Omental fat pad (tissue), 3 donors: ENCODE measurements at regions not wholly inside any gene's neighbourhood (a gene's known extent, or its start where the extent isn't known, plus 50 kb on each side); places are given as distances from the start of the nearest gene placed in this dataset.
"Not testable (repeated sequence)": the region's sequence is repeated elsewhere in the genome, so short reads cannot be mapped to it uniquely, and the experiment has no call there.

ENCODE experiments used
- ATAC-seq: fragments of 150-250 bp; one replicate; pipeline ENCODE4 v1.9.1; 2016; ENCODE audit warnings: mild to moderate bottlenecking, moderate library complexity; ENCODE audit not compliant: low FRiP score
- DNase-seq: peaks from one replicate; pipeline ENCODE4 v3.0.0-alpha.2; 2019; ENCODE audit warnings: low spot score
- TF ChIP-seq, protein P1 (sequence below), 3 donors: fragments of 450-650 bp; IDR thresholded peaks; one replicate each; pipeline ENCODE4 v1.5.1; 2016 to 2017; ENCODE audit warnings: antibody characterized with exemption in 3 of 3, mild to moderate bottlenecking in 3 of 3, moderate library complexity in 2 of 3

- ATAC-seq (no peak), DNase-seq (no peak)
- TF ChIP-seq, protein P1, sequence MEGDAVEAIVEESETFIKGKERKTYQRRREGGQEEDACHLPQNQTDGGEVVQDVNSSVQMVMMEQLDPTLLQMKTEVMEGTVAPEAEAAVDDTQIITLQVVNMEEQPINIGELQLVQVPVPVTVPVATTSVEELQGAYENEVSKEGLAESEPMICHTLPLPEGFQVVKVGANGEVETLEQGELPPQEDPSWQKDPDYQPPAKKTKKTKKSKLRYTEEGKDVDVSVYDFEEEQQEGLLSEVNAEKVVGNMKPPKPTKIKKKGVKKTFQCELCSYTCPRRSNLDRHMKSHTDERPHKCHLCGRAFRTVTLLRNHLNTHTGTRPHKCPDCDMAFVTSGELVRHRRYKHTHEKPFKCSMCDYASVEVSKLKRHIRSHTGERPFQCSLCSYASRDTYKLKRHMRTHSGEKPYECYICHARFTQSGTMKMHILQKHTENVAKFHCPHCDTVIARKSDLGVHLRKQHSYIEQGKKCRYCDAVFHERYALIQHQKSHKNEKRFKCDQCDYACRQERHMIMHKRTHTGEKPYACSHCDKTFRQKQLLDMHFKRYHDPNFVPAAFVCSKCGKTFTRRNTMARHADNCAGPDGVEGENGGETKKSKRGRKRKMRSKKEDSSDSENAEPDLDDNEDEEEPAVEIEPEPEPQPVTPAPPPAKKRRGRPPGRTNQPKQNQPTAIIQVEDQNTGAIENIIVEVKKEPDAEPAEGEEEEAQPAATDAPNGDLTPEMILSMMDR (IDR thresholded peaks at IDR 0.05): no peak
These were observed 1113.7 kb downstream of the STIM2 start for GRCh38 chr4:27974339-27974738.

GRCh38 chr4:27974881-27975280, 1114.2 kb downstream of the STIM2 start:
- not testable (repeated sequence) for DNase-seq, ATAC-seq

DNA sequence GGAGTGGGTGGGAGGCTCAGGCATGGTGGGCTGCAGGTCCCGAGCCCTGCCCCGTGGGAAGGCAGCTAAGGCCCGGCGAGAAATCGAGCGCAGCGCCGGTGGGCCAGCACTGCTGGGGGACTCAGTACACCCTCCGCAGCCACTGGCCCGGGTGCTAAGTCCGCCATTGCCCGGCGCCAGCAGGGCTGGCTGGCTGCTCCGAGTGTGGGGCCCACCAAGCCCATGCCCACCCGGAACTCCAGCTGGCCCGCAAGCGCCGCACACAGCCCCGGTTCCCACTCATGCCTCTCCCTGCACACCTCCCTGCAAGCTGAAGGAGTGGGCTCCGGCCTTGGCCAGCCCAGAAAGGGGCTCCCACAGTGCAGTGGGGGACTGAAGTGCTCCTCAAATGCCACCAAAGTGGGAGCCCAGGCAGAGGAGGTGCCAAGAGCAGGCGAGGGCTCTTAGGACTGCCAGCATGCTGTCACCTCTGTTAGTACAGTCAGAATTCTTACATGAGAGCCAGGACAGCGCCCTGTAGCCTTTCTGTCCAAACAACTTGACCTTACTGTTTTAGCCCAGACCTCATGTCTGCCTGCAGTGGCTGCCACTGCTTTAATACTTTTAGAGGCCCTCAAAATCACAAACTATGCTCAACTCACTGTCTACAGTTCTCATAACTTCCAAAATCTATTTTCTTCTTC, 1117.9 kb downstream of the STIM2 start:
- not testable (repeated sequence) for ATAC-seq, DNase-seq

- ATAC-seq (no peak), DNase-seq (no peak)
- TF ChIP-seq, protein P1 (IDR thresholded peaks at IDR 0.05): no peak
These were observed 1124.9 kb downstream of the STIM2 start for GRCh38 chr4:27985522-27985921.

DNA sequence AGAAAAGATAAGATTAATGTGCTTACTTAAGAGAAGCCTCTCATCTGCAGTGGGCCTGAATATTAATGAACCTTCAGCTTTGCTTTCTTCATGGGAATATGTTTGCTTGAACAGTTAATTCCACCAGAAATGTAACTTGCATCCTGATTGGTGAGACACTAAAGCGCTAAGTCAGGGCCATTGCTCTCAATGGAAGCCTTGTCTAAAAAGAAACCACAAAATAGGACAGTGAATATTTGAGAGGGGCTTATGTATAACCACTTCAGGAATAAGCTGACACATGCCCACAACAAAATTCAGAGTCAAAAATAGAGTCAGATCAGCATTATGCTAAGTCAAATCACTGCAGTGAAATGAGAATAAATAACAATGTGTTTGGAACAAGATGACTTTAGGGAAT, 1125.8 kb downstream of the STIM2 start:
- no peak for ATAC-seq
- no peak for DNase-seq
- TF ChIP-seq, protein P1 (IDR thresholded peaks at IDR 0.05): no peak

GRCh38 chr4:28001698-28002097, 1141.1 kb downstream of the STIM2 start:
- TF ChIP-seq, protein P1 (IDR thresholded peaks at IDR 0.05): no peak
- ATAC-seq (no peak), DNase-seq (no peak)

- TF ChIP-seq, protein P1 (IDR thresholded peaks at IDR 0.05): no peak
- no peak for ATAC-seq
- no peak for DNase-seq
These were observed 1143.9 kb downstream of the STIM2 start for GRCh38 chr4:28004520-28004919.

GRCh38 chr4:28006021-28006420, 1145.4 kb downstream of the STIM2 start:
- no peak for DNase-seq
- TF ChIP-seq, protein P1 (IDR thresholded peaks at IDR 0.05): no peak
- ATAC-seq: no peak
